Activated effector memory CD4-positive, alpha-beta T cell treated with anti-CD3 and anti-CD28 coated beads, Interleukin-2, amount 50 U/mL, for 16 hours (primary cell): ENCODE measurements at regions not wholly inside any gene's neighbourhood (a gene's known extent, or its start where the extent isn't known, plus 50 kb on each side); places are given as distances from the start of the nearest gene placed in this dataset.
"Not testable (repeated sequence)": the region's sequence is repeated elsewhere in the genome, so short reads cannot be mapped to it uniquely, and the experiment has no call there.

Experiments
- DNase-seq: peaks from one replicate; pipeline ENCODE4 v3.0.0-alpha.2; 2020

- DNase-seq, result no peak
These were observed 789.9 kb downstream of the IGSF11 start for GRCh38 chr3:118244761-118245160.

DNA sequence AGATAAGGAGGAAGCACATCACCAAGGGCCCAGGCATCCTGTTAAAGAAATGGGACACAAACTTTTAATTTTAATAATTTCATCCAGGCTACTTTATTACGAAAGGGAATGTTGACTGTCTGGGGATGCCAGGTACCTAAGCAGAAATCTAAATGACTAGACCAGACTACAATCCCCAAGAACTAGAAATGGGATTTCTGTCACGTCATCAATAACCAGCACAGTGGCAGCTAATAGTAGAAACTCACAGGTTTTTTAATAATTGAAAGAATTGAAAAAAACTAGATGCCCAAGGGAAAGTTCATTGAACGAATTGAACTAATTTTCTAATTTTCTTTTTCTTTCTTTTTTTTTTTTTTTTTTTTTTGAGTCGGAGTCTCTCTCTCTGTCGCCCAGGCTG is 789.3 kb downstream of the IGSF11 start:
- no peak for DNase-seq

GRCh38 chr3:118258850-118259249 is 775.8 kb downstream of the IGSF11 start:
- DNase-seq, result not testable (repeated sequence)

DNA sequence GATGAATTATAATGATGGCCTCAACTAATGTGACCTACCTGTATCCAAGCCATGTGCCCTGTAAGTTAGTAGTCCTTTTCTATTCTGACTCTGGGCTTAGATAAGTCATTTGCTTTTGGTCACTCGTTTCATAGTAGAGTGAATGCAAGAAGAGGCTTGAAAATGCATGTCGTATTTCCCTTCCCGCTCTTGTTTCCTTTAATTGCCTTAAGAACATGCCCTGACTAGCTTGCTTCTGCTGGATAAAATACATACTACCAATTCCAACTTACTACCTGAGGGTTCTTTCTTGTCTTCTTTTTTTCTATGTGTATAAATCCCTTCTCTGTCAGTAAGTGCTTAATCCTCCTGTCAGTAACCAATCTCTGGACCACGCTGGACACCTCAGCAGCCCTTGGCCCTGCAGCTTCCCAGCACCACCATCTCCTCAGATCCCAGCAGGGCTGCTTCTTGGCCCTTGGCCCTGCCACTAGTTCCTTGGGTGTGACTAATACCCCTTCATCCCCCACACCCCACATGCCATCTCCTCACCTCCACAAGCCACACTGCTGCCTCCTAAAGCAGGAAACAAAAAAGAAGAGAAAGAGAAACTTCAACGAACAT is 771.7 kb downstream of the IGSF11 start:
- DNase-seq, result no peak

GRCh38 chr3:118267588-118267987 is 767.1 kb downstream of the IGSF11 start:
- DNase-seq, result no peak

DNA sequence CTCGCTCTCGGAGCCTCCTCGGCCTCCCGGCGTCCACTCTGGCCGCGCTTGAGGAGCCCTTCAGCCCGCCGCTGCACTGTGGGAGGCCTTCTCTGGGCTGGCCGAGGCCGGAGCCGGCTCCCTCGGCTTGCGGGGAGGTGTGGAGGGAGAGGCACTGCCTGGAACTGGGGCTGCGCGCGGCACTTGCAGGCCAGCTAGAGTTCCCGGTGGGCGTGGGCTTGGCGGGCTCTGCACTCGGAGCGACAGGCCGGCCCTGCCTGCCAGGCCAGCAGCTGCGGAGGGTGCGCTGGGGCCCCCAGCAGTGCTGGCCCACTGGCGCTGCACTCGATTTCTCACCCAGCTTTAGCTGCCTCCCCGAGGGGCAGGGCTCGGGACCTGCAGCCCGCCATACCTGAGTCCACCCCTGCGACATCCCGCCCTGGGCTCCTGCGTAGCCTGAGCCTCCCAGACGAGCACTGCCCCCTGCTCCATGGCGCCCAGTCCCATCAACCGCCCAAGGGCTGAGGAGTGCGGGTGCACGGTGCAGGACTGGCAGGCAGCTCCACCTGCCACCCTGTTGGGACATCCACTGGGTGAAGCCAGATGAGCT is 765.0 kb downstream of the IGSF11 start:
- DNase-seq, result no peak

DNA sequence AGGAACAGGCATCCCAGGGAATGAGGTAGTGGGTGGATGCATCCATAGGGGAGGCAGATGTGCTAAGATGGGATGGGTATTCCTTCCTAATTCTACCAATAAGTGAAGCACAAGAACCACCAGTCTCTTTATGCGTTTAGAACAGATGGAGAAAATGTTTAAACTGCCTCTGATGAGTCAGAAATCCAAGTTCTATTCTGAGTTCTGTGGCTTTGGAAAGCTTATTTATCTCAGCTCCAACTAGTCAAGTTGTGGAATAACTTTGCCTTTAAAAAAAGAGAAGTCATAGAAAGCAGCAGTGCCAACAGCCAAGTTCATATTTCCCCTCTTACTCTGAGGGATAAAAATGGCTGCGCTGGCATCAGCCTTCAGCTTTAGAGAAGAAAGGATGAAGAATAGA is 761.7 kb downstream of the IGSF11 start:
- DNase-seq, result no peak

DNA sequence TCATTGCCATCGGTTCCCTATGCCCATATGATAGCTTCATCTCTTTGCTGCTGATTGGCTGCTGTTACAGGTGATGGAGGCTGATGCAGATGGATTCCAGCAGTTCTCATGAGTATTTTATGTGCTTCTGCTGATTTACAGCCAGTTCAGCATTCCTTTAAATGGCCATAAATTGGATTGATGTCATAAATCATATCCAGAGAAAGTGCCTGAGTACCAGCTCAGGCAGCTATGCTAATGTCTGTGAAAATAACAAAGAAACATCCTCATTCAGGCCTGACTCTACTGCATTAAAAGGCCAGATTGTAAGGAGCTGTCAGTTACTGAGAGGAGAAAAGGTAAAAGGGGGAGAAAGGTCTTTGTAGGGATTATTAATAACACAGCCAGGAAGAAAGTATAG is 756.8 kb downstream of the IGSF11 start:
- no peak for DNase-seq

GRCh38 chr3:118292841-118293240 is 741.8 kb downstream of the IGSF11 start:
- DNase-seq, result no peak

GRCh38 chr3:118298133-118298532 is 736.5 kb downstream of the IGSF11 start:
- no peak for DNase-seq

- no peak for DNase-seq
These were observed 730.1 kb downstream of the IGSF11 start for GRCh38 chr3:118304557-118304956.

- DNase-seq, result no peak
These were observed 701.9 kb downstream of the IGSF11 start for GRCh38 chr3:118332699-118333098.

DNA sequence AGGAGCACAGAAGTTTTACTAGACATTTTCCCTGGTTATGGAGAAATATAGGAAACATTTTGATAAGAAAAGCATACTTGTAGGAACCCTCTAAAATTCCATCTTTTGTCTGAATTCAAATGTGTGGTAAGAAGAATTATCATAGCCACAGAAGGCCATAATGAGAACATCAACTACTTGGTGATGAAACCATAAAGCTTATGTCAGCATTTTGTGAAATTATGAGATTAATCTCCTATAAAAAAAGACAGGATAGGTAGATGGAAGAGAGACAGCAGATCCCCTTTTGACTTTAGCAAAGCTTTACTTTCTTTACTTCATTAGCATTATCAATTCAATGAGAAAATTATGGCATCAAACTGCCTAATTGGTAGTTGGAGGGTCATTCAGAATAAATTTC is 697.0 kb downstream of the IGSF11 start:
- DNase-seq, result no peak

GRCh38 chr3:118347396-118348168 is 687.1 kb downstream of the IGSF11 start:
- no peak for DNase-seq

DNA sequence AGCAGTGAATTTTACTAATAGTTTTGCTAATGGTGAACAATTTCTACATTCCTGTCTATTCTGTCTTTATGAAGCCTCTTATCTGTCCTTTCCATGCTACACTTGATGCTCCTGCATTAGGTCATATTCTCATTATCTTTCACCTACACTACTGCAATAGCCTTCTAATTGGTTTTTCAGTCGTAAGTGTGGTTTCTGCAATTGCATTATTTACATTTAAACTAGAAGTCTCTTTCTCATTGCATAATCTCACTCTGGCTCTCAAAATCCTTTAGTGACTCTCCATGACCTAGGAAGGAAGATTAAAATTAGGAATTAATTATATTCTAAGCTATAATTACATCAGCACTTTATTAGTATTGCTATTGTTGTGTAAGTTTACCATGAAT is 686.5 kb downstream of the IGSF11 start:
- DNase-seq, result no peak

DNA sequence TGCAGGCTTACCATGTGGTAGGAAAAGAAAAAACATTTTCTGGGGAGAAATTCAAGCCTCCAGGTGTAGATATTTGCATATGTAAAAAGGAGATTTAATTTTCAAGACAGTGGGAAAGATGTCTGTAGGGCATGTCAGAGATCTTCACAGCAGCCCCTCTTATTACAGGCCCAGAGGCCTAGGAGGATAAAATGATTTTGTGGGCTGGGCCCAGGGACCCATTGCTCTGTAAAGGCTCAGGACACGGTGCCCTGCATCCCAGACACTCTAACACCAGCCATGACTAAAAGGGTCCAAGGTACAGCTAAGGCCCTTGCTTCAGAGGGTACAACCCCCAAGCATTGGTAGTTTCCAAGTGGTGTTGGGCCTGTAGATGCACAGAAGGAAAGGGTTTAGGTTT is 680.1 kb downstream of the IGSF11 start:
- DNase-seq, result no peak

- DNase-seq, result no peak
These were observed 664.7 kb downstream of the IGSF11 start for GRCh38 chr3:118369892-118370491.

- no peak for DNase-seq
These were observed 654.1 kb downstream of the IGSF11 start for GRCh38 chr3:118380576-118380975.

- no peak for DNase-seq
These were observed 638.2 kb downstream of the IGSF11 start for GRCh38 chr3:118396491-118396890.

- DNase-seq, result no peak
These were observed 634.6 kb downstream of the IGSF11 start for GRCh38 chr3:118400086-118400485.

GRCh38 chr3:118400886-118401285 is 633.8 kb downstream of the IGSF11 start:
- no peak for DNase-seq

DNA sequence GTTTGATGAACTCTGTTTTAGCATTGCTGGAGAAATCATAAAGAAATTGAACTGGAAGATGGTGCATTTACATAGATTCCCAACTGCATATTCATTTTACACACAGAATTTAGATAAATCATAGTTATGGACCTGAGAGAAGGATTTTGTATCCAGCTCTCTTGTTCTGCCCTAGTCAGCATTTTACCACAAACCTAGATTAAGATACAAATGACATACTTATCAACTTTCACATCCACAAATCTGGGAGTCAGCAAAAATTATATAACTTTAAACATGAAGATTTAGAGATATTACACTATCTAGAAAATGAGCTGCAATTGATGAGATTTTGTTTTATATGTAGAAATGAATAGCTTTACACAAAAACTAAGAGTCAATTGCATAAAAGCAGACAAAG is 632.8 kb downstream of the IGSF11 start:
- DNase-seq, result no peak

DNA sequence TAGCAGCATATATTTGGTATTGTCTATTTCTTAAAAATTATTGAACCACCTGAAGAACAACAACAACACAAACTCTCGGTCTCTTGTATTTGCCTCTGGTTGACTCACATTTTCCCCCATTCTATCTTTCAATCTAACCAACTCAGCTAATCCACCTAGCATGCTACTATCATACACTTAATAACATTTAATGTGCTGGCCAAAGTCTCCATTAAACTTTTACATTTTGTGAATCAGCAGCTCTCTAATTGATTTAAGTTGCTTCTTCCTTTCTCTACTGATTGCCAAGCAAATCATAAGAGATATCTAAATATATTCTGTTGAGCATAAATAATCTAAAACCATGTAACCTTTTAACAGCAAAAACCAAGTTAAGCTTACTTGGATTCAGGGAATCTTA is 631.7 kb downstream of the IGSF11 start:
- no peak for DNase-seq

GRCh38 chr3:118406562-118406961 is 628.1 kb downstream of the IGSF11 start:
- DNase-seq, result no peak
